K562 (cell line): ENCODE measurements at regions not wholly inside any gene's neighbourhood (a gene's known extent, or its start where the extent isn't known, plus 50 kb on each side); places are given as distances from the start of the nearest gene placed in this dataset.

Experiments
- ETS2 ChIP-seq: IDR thresholded peaks from 2 replicates; pipeline ENCODE4 v1.6.1; 2016; ENCODE audit warnings: borderline replicate concordance, missing genetic modification characterization, mild to moderate bottlenecking, moderate library complexity, missing compliant biosample characterization; ENCODE audit not compliant: poor library complexity, severe bottlenecking
- GTF3C2 ChIP-seq: IDR thresholded peaks from 3 replicates; pipeline ENCODE4 v1.6.1; 2011; ENCODE audit warnings: borderline replicate concordance, mild to moderate bottlenecking, moderate library complexity; ENCODE audit not compliant: insufficient read length; ENCODE audit errors: extremely low read depth
- JUND ChIP-seq, 2 experiments: IDR thresholded peaks; 2 replicates in 1 of 2; 3 replicates in 1 of 2; pipeline ENCODE4 v1.6.1; 2011; ENCODE audit warnings: borderline replicate concordance in 2 of 2, low read depth in 2 of 2, low read length in 2 of 2, improper control_type of control experiment in 1 of 2, missing biosample characterization in 1 of 2, missing genetic modification characterization in 1 of 2, missing genetic modification reagents in 1 of 2
- NFYB ChIP-seq: IDR thresholded peaks from 2 replicates; pipeline ENCODE4 v1.6.1; 2011; ENCODE audit warnings: mild to moderate bottlenecking, moderate library complexity; ENCODE audit not compliant: insufficient read length; ENCODE audit errors: extremely low read depth
- PYGO2 ChIP-seq: fragments of 450-650 bp; IDR thresholded peaks from 2 replicates; pipeline ENCODE4 v1.6.1; 2016; ENCODE audit warnings: mild to moderate bottlenecking, missing genetic modification characterization, moderate library complexity, missing compliant biosample characterization
- SP2 ChIP-seq: IDR thresholded peaks from 2 replicates; pipeline ENCODE4 v1.6.1; 2011; ENCODE audit warnings: mild to moderate bottlenecking, low read depth, low read length, moderate library complexity; ENCODE audit not compliant: poor library complexity, severe bottlenecking; ENCODE audit errors: extremely low read depth
- THRA ChIP-seq: fragments of 450-650 bp; IDR thresholded peaks from 2 replicates; pipeline ENCODE4 v1.6.1; 2017; ENCODE audit warnings: mild to moderate bottlenecking, moderate library complexity
- TSC22D4 ChIP-seq: fragments of 450-650 bp; IDR thresholded peaks from 2 replicates; pipeline ENCODE4 v1.6.1; 2016; ENCODE audit warnings: missing genetic modification characterization, missing biosample characterization, control low read depth
- ZNF263 ChIP-seq: sonication (generic); formaldehyde crosslinking; IDR thresholded peaks from 2 replicates; pipeline ENCODE4 v1.8.0; 2022; ENCODE audit warnings: mild to moderate bottlenecking, missing genetic modification reagents, borderline replicate concordance
- ZNF696 ChIP-seq: fragments of 250-450 bp; sonication (Bioruptor Pico); conservative IDR thresholded peaks from 2 replicates; pipeline ENCODE4 v1.4.0; 2020; ENCODE audit warnings: mild to moderate bottlenecking, moderate library complexity
- TF ChIP-seq, protein P1 (sequence below): fragments of 250-450 bp; sonication (Bioruptor Pico); IDR thresholded peaks from 2 replicates; pipeline ENCODE4 v1.8.0; 2022; ENCODE audit warnings: inconsistent platforms, mild to moderate bottlenecking, moderate library complexity, borderline replicate concordance
- TF ChIP-seq, protein P2 (sequence below): fragments of 450-650 bp; IDR thresholded peaks from 2 replicates; pipeline ENCODE4 v1.6.1; 2018; ENCODE audit warnings: mild to moderate bottlenecking, low read depth; ENCODE audit not compliant: partially characterized antibody
- TF ChIP-seq, protein P3 (sequence below): fragments of 250-450 bp; sonication (Bioruptor Pico); IDR thresholded peaks from 2 replicates; pipeline ENCODE4 v1.4.0; 2020

- TF ChIP-seq, protein P1, sequence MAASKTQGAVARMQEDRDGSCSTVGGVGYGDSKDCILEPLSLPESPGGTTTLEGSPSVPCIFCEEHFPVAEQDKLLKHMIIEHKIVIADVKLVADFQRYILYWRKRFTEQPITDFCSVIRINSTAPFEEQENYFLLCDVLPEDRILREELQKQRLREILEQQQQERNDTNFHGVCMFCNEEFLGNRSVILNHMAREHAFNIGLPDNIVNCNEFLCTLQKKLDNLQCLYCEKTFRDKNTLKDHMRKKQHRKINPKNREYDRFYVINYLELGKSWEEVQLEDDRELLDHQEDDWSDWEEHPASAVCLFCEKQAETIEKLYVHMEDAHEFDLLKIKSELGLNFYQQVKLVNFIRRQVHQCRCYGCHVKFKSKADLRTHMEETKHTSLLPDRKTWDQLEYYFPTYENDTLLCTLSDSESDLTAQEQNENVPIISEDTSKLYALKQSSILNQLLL (CRISPR knock-in tag) = no peak
- TF ChIP-seq THRA (no peak), ZNF263 (CRISPR knock-in tag) (peak; percentile 86; the same call in 1 of the 2 replicates), GTF3C2 (no peak), SP2 (peak; percentile 15), TSC22D4 (tag) (no peak), NFYB (peak; percentile 23), ETS2 (tag) (no peak), JUND (IDR thresholded peaks at IDR 0.05; ENCODE audit: borderline replicate concordance, low read depth, low read length) (peak; percentile 94), JUND (tag; IDR thresholded peaks at IDR 0.05; ENCODE audit: borderline replicate concordance, low read depth, low read length) (peak; percentile 89; the same call in 2 of the 3 replicates), ZNF696 (CRISPR knock-in tag) (no peak), PYGO2 (peak; percentile 93)
- TF ChIP-seq, protein P2, sequence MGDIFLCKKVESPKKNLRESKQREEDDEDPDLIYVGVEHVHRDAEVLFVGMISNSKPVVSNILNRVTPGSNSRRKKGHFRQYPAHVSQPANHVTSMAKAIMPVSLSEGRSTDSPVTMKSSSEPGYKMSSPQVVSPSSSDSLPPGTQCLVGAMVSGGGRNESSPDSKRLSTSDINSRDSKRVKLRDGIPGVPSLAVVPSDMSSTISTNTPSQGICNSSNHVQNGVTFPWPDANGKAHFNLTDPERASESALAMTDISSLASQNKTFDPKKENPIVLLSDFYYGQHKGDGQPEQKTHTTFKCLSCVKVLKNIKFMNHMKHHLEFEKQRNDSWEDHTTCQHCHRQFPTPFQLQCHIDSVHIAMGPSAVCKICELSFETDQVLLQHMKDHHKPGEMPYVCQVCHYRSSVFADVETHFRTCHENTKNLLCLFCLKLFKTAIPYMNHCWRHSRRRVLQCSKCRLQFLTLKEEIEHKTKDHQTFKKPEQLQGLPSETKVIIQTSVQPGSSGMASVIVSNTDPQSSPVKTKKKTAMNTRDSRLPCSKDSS = peak; percentile 10
- TF ChIP-seq, protein P3, sequence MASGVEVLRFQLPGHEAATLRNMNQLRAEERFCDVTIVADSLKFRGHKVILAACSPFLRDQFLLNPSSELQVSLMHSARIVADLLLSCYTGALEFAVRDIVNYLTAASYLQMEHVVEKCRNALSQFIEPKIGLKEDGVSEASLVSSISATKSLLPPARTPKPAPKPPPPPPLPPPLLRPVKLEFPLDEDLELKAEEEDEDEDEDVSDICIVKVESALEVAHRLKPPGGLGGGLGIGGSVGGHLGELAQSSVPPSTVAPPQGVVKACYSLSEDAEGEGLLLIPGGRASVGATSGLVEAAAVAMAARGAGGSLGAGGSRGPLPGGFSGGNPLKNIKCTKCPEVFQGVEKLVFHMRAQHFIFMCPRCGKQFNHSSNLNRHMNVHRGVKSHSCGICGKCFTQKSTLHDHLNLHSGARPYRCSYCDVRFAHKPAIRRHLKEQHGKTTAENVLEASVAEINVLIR = peak; percentile 63; the same call in 1 of the 2 replicates
Measured at GRCh38 chr5:135133698-135134515, 99.9 kb upstream of the PITX1 start (continued).
